SKM-1 treated with dmso at 0.1 percent for 144 hours (cell line): ENCODE measurements at regions not wholly inside any gene's neighbourhood (a gene's known extent, or its start where the extent isn't known, plus 50 kb on each side); places are given as distances from the start of the nearest gene placed in this dataset.
A peak's percentile ranks its signal among the peaks of the same experiment; 100 is the strongest.

Source experiments
- DNase-seq: peaks from one replicate; lab custom pipeline; 2025; ENCODE audit not compliant: unreplicated experiment; lab: John Stamatoyannopoulos, UW

DNA sequence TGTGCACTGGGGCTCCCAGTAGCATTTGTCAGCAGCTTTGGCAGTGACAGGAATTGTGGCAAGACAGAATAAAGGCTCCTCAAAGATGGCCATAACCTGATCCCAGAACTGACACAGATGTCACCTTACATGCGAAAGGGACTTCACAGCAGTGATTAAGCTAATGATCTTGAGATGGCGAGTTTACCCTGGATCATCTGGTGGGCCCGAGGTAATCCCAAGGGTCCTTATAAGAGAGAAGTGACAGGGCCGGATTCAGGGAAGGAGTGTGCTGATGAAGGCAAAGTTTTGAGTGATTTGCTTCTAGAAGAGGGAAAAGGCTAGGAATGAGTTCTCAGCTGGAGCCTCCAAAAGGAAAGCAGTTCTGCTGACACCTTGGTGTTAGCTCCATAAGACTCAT is 333.9 kb downstream of the LPIN1 start:
- DNase-seq, result no peak

DNA sequence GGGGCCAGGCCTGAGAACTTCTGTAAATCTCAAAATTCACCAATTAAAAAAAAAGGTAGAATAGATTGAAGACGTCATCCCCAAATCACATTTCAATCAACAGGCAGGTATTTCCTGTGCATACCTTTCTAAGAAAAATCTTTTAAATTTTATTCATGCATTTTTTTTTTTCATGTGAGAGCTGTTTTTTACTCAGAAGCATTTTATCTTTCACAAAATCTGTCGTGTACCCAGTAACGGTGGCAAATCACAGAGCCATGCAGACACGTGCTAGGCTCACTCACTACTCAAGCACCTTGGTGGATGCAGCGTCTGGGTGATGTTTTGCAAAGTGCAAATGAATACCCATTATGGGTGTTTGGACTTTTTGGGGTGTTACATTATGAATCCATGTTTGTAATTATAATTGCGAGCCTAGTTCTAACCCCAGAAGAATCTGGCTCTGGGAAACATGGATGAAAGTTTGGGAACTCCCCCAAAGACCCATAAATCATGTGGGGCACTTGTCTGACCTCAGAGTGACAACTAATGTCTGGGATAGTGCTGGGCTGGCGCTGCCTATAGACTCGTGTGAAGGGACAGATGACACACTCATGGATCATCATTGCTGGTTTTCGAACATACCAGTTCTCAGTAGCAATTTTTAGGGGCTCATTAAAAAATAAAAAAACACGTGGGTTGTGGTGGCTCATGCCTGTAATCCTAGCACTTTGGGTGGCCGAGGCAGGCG is 335.2 kb downstream of the LPIN1 start:
- no peak for DNase-seq

DNA sequence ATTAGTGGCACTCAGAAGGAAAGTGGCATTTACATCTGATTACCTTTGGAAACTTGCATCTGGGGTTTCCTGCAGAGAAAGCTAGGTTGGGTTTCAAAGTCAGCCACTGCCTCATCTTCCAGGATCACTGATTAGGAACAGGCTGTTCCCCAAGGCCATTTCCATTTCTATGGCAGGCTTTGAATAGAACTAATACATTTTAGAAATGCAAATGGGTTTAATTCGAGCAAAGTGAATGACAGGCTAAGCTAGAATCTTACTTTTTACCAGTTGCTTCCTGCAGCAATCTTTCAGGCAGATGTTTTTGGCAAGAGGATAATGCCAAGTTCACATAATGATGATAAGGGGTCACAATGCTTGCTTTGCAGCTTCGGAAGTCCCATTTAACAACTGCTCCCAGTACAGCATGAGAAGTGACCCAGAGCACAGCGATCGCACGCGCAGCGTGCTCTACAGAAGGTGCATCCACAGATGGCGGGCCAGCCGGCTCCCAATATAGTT is 336.7 kb downstream of the LPIN1 start:
- DNase-seq, result no peak

DNA sequence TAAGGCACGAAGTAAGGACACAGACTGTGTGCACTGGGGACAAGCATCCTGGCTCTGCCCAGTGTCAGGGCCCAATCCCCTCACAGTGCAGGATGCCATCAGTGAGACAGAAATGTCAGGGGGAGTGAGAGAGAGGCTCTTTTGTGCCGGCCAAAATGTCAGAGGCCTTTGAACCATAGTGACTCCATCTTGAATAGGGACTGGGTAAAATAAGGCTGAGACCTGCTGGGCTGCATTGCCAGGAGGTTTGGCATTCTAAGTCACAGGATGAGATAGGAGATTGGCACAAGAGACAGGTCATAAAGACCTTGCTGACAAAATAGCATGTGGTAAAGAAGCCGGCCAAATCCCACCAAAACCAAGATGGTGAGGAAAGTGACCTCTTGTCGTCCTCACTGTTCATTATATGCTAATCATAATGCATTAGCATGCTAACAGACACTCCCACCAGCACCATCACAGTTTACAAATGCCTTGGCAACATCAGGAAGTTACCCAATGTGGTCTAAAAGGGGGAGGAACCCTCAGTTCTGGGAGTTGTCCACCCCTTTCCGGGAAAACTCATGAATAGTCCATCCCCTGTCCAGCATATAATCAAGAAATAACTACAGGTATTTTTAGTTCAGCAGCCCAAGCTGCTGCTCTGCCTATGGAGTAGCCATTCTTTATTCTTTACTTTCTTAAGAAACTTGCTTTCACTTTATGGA is 337.4 kb downstream of the LPIN1 start:
- DNase-seq, result no peak

DNA sequence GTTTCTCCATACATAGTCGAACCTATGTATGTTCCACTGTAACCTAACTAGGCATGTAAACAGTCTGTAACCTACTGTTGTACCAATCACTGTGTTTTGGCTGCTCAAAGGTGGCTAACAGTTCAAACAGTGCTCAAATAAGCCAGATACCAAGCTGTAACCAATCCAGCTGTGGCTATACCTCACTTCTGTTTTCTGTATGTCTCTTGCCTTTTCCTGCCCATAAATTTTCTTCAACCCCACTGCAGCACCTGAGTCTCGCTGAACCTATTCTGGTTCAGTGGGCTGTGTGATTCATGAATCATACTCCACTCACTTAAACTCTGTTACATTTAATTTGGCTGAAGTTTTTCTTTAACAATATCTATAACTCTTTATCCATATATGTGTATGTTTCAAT is 340.7 kb downstream of the LPIN1 start:
- no peak for DNase-seq

DNA sequence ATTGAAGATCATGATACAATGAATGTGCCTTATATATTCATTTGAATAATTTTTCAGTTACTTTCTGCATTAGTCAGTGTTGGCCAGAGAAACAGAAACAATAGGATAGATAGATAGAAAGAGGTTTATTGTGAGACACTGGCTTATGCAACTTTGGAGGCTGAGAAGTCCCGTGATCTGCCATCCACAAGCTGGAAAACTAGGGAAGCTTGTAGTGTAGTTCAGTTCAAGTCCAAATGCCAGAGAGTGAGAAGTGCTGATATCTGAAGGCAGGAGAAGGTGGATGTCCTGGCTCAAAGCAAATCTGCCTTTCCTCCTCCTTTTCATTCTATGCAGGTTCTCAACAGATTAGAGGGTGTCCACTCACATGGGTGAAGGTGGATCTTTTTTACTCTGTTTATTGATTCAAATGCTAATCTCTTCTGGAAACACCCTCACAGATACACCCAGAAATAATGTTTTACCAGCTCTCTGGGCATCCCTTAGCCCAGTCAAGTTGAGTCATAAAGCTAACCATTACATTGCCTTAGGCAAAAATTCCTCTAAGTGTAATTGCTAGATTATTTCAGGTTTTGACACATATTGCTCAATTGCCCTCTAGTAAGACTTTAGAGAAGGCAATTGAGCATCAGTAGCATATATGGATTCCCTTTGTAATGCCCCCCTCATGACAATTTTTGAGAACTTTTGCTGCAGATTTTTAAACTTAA is 341.4 kb downstream of the LPIN1 start:
- peak; percentile 6 for DNase-seq

DNA sequence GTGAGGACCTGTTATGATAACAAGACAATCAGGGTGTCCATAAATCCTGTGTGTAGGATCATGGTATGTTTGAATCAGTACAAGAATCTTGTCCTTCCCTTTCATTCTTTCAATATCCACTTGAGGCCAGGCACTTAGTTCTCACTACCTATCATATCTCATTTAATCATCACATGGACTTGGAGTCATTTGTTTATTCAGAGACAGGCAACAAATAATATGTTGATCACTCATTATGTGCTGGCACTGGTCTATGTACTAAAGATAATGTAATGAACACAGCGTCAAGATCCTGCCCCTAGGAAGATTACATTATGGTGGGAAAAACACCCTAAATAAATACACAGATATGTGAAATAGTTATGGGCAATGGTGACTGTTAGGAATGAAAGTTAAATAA is 342.6 kb downstream of the LPIN1 start:
- DNase-seq, result no peak

DNA sequence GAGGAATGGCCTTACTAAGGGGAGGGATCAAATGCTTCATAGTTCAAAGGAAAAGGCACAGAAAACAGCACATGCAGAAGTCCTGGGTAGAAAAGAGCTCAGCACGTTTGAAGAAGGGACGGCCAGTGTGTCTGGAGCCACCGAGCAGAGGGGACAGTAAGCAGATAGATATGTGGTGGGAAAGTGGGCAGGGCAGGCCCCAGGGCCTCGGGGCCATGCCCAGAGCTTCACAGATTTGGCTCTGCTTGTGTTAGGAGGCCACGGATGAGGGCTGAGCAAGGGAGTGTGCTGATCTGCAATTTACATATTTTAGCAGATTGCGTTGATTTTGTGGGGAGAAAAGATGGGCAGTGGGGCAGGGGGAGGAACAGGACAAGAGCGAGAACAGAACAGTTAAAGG is 343.1 kb downstream of the LPIN1 start:
- DNase-seq, result no peak

DNA sequence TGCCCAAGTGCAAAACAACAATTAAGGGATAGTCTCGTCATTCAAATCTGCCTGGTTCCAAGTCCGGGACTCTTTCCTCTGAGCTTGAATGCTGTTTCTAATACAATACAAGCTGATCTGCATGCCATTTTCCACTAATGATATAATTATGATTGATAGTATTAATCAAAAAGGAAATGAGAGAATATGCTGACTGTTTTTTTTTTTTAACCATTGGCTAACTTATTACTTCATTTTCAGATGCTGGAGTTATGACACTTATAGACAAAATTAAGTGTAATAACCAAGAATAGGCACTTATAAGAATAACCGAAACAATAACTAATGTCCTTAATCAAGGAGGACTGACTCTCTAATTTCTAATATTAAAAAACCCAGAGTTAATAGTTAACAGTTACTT is 343.6 kb downstream of the LPIN1 start:
- DNase-seq, result no peak

DNA sequence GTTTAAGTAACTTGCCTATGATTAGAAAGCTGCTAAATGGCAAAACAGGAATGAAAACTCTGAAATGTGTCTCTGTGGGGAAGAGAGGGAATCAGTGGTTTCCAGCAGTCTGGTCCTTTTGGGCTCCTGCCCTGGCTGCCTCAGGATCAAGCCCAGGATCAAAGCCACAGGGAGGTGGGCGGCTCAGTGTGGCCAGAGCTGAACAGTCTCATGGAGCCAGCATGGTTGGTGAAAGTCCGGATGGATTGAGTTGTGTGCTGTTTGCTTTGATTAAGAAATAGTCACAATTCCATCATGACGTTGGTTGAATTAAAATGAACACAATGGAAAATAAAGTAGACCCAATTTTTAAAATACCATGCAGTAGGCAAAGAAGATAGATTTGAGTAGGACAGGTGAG is 344.2 kb downstream of the LPIN1 start:
- no peak for DNase-seq

DNA sequence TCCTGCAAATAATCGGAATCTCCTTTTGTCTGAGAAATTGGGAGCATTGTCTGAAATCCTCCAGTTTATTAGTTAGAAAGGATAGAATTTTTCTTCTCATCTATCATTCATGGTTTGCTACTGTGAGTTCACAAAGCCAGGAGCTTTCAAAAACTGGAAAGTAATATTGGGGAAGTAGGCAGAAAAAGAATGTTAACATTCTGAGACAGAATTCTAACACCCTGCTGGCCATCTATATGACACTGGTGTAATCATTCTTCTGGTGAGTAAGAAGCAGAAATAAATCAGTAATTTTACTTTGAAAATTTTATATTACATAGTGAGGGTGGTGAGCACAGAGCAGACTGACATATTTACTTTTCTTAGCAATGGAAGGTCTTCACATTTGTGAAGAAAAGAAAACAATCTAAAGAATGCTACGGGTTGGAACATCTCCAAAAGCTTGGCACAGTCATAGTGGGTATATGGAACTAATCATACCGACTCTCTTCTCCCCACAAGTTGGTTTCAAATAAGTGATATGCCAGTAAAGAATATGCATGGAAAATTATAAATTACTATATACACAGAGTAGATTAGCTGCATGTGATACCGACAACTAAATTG is 344.9 kb downstream of the LPIN1 start:
- DNase-seq, result no peak

DNA sequence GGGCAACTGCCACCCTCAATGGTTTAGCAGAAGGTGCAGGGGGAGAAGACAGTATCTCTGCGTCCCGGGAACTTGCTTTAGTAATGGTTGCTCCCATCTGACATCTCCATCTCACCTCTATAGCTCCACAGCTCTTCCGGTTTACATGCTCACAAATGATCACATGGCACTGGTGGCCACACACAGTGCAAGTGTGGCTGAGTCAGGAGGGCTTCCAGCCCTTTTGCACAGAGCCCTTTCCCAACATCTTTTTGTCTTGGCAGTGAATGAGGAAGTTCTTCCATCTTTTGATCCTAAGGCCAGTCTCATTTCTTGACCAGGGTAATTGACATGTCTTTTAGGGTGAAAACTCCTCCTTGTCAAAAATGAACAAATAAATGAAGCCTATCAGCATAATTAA is 347.7 kb downstream of the LPIN1 start:
- DNase-seq, result no peak

DNA sequence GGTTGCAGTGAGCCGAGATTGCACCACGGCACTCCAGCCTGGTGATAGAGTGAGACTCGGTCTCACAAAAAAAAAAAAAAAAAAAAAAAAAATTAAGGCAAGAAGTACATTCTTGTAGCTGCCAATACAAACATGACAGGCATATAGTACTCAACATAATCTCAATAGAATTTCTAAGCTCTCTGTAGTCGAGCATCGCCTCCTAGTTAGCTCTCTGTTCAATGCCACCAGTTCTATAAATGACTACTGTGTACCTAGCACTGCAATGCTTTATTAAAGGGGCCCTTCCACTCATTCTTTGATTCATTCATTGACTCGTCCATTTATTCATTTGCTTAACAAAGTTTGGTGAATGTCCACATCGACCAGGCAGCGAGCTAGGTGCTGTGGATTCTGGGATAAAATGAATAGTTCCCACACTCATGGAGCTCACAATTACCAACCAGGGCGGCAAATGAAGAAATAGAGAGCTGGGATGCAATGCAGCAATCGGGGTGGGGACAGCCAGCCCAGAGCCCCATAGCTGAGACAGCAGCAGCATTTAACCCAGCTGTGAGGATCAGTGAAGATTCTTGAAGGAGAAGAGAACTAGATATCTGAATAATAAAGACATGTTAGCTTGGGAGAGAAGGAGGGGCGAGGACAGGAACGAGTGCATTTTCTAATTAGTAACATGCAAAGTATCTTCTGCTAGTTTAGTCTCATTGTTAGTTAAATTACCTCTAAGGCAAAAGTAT is 349.8 kb downstream of the LPIN1 start:
- no peak for DNase-seq

DNA sequence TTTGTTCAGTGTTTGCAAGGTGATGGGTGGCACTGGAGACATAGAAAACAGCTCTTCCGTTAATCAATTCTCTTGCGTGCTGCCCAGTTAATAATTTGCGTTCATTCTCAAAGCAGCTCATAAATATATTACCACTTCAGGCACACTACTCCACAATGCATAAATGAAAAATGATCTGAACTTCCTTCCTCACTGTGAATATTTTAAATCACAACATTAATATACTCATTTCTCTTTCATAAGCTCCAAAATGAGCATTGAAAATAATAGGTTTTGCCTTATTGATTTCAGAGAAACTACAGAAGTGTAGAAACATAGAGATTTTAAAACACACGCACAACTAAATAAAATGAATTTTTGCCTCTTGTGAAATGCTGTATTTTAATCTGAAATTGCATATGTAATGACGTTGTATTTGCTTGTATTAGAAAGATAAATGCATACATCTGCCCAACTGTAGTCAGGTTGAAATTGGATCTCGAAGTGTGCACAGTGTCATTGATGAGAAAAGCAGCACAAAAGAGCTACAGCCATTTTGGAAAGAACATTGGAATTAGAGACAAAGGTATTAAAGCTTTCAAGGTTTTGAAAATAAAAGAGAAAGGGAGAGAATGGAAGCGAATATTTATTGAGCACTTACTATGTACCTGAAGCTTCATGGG is 350.5 kb downstream of the LPIN1 start:
- no peak for DNase-seq

DNA sequence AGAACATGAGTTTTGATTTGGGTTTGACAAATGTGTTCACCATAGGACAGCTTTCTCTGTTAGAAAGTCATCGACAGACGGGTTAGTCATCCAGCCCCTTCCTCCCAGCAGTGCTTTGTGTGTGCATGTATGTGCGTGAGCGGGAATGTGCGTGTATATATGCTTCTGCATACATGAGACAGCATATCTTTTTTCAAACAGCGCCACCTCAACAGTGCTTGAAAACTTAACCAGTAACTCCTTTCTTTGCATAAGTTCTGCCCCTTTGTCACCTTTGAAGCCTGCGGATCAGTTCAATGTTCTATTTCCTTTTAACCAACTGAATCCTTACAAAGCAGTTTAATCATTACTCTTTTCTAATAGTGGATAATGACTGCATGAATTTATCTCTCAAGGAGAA is 351.4 kb downstream of the LPIN1 start:
- no peak for DNase-seq

DNA sequence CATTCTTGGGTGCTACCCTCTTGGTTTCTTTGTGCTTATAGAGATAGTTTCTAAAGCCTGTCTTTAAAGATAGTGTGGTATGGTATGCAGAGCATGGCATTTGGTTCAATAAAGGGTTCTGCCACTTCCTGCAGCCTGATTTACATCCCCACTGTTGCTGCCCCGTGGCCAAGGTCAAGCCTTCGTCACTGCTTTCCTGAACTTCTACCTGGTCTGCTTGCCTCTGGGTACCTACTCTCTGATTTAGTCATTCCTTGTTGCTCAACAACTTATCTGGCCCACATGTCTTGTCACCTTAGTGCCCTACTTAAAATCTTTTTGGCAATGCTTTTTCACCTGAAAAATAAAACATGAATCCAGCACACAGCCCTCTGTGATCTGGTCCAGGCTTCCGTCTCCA is 352.9 kb downstream of the LPIN1 start:
- no peak for DNase-seq

DNA sequence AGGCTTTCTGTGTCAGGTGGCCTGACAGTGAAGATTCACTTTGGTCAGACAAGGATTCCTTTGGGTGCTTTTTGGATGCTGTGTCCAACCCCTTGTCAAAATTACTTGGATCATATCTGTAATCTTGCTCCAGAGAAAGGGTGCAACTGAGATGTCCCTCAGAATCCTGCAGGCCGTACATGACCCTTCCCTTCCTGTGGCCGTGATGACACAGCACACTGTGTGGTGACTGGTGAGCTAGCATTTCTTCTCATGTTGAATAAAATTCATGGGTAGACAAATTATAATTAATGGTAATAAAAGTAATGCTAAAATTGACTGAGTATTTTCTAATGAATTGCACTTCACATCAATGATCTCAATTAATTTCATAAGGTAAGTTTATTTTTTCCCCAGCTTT is 356.2 kb downstream of the LPIN1 start:
- DNase-seq, result no peak

DNA sequence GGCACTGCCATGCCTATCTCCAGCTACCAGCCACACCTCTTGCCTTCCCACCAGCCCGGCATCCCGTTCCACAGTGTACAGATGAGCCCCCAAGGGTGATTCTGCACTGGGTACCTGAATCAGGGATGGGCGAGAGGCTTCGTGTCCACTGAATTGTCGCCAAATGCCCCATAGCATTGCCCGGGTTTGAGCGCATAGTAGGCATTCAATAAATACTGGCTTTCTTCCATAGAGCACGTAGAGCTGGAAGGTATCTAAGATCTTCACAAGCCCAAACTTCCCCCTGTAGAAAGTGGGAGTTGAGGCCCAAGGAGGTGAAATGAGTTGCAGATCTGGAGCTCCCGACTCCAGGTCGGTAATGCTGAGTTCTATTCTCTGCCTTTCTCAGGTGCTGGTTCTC is 358.7 kb downstream of the LPIN1 start:
- no peak for DNase-seq

DNA sequence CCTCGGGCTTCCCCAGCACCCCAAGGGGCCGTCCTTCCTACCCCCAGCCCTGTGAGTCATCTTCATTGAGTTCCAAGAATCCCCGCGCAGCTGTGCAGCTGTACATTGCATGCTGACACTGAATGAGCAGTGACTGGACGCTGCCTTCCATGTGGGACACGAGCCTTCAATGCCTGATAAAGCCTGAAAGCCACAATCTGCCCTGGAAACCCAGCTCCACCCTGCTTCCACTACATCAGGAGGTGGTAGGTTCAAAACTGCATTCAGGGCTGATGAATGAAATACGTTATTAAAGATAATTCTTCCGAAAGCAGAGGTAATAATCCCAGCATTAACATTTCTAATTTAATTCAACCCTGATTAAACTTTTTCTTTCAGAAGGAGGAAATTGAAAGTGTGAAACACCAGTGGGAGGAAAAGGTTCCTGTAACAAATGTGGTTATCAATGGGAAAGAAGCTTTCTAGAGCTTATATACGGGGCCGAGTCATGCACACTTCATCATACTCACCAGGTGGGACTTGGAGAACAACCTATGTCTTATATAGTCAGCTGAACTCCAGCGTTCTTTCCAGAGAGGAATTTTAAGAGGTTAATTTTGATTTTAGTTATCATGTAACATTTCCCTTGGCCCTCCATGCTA is 360.1 kb downstream of the LPIN1 start:
- no peak for DNase-seq

DNA sequence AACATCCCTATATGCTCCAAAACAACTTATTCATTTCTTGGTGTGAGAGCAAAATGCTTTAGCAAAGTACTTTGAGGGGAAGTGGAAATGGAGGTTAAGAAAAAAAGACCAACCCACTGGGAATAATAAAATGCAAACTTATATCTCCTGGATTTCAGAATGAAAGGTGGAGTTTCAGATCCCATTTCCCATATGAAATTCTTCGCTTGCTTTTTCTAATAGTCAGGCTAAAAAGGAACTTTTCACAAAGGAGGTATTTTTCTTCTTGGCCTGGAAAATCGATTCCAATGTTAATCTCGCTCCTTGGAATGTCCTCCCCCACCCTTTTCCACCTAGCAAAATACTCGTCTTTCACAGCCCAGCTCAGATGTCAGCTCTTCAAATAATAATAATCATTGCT is 360.9 kb downstream of the LPIN1 start:
- no peak for DNase-seq
